Type B pancreatic cell (in vitro differentiated cells): ENCODE measurements at regions not wholly inside any gene's neighbourhood (a gene's known extent, or its start where the extent isn't known, plus 50 kb on each side); places are given as distances from the start of the nearest gene placed in this dataset.

Experiments used
- DNase-seq: peaks from one replicate; pipeline ENCODE4 v3.0.0; 2021; ENCODE audit warnings: mixed read lengths; ENCODE audit not compliant: unreplicated experiment; ENCODE audit errors: extremely low spot score
- H3K27ac Mint-ChIP-seq: 2 replicates; pipeline ENCODE4 v1.8.0; 2021; ENCODE audit warnings: mild to moderate bottlenecking, mixed read lengths
- H3K27me3 Mint-ChIP-seq: 2 replicates; pipeline ENCODE4 v1.8.0; 2021; ENCODE audit warnings: mixed read lengths
- H3K36me3 Mint-ChIP-seq: 2 replicates; pipeline ENCODE4 v1.8.0; 2021; ENCODE audit warnings: mixed read lengths
- H3K4me1 Mint-ChIP-seq: one replicate; pipeline ENCODE4 v1.8.0; 2021; ENCODE audit warnings: mixed read lengths; ENCODE audit not compliant: unreplicated experiment
- H3K4me3 Mint-ChIP-seq: 2 replicates; pipeline ENCODE4 v1.8.0; 2021; ENCODE audit warnings: mild to moderate bottlenecking, mixed read lengths
- H3K9me3 Mint-ChIP-seq: 2 replicates; pipeline ENCODE4 v1.8.0; 2021; ENCODE audit warnings: mixed read lengths
- TF ChIP-seq, protein P1 (sequence below): fragments of 200-600 bp; sonication (generic); conservative IDR thresholded peaks from 2 replicates; pipeline ENCODE4 v1.5.0; 2021; ENCODE audit warnings: antibody characterized with exemption, mild to moderate bottlenecking

DNA sequence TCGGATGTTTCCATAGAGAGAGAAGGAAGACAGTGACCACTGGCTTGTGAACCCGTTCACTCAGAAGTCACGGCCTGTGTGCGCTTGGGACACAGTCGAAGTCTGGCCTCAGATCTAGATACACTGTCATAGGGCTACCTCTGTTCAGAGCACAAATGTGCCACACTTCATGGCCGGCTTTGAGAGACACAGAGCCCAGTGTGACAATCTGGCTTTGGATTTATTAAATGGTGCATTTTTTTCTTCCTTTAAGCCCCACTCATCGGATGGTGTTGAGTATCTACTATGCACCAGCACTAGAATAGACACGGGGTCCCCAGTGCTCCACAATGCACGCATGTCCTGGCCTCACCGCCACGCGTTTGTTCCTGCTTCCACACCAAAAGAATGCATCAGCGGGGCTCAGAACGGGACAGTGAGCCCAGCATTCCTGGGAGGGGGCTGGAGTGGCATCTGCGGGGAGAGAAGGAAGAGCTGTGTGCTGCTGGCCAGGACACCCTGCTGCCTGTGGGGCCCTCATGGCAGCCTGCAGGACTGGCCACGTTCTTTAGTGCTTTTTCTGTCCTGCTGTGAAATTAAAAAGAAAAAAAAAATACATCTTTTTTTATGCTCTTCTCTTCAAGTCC lies 738.9 kb upstream of the SALL3 start:
- no peak overlapping the region for H3K4me3 Mint-ChIP-seq
- H3K36me3 Mint-ChIP-seq: peaks cover 4% of the 10 kb centered on the region
- H3K27me3 Mint-ChIP-seq: peaks cover 14% of the 10 kb centered on the region
- DNase-seq: no peak
- TF ChIP-seq, protein P1, sequence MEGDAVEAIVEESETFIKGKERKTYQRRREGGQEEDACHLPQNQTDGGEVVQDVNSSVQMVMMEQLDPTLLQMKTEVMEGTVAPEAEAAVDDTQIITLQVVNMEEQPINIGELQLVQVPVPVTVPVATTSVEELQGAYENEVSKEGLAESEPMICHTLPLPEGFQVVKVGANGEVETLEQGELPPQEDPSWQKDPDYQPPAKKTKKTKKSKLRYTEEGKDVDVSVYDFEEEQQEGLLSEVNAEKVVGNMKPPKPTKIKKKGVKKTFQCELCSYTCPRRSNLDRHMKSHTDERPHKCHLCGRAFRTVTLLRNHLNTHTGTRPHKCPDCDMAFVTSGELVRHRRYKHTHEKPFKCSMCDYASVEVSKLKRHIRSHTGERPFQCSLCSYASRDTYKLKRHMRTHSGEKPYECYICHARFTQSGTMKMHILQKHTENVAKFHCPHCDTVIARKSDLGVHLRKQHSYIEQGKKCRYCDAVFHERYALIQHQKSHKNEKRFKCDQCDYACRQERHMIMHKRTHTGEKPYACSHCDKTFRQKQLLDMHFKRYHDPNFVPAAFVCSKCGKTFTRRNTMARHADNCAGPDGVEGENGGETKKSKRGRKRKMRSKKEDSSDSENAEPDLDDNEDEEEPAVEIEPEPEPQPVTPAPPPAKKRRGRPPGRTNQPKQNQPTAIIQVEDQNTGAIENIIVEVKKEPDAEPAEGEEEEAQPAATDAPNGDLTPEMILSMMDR: no peak
- H3K9me3 Mint-ChIP-seq: no peaks in the 10 kb centered on the region
- no peak overlapping the region for H3K27ac Mint-ChIP-seq
- H3K4me1 Mint-ChIP-seq: peaks cover 21% of the 10 kb centered on the region

DNA sequence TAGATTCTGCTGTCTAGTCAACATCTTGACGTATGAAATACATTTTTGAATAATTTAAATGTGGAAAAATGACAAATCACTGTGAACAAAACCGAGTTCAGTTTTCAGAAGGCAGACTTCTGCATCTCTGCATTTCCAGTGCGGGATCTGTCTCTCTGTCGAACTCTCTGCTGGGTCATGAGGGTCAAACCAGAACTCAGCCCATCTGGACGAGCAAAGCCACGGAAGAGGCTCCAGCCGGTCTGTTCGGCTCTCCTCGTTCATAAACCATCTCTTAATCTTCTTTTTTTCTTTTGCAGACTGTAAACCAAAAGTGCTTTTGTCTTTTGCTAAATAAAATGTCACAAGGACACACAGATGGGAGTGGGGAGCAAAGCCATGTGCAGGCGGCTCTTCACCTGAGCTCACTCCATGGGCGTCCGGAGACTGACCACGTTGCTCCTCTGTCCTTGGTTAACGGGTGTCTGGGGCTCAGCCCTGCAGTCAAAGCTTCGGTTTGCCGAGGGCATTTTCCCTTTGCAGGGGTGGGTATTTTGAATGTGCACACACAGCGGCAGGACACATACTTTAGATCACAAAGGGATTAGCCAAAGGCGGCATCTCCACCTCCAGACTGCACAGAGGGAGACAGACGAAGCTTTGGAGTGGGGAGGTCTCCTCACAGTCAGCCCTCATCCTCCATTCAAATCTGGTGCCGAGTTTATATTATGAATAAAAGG lies 737.9 kb upstream of the SALL3 start:
- H3K36me3 Mint-ChIP-seq: peaks cover 4% of the 10 kb centered on the region
- H3K4me3 Mint-ChIP-seq: no peak overlapping the region
- H3K4me1 Mint-ChIP-seq: peaks cover 21% of the 10 kb centered on the region
- TF ChIP-seq, protein P1: no peak
- no peaks in the 10 kb centered on the region for H3K9me3 Mint-ChIP-seq
- H3K27me3 Mint-ChIP-seq: peaks cover 14% of the 10 kb centered on the region
- no peak for DNase-seq
- no peak overlapping the region for H3K27ac Mint-ChIP-seq

DNA sequence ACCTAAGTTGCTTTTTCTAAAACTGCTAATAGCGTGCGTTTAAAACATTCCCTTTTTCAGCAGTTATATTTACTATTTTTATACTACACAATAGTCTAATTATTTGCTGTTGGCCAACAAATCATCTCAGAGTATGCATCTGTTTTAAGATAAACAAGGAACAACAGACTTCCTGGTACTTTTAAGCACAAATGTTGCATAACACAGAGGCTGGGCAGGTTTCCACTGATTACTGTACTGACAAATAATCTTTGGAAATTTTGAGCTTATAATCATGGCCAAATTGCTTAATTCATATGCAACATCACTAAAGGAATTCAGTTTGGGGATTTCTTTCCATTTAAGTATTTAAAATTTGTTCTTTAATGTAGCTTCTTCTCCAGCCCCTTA lies 737.4 kb upstream of the SALL3 start:
- TF ChIP-seq, protein P1: no peak
- H3K4me3 Mint-ChIP-seq: no peak overlapping the region
- H3K9me3 Mint-ChIP-seq: no peaks in the 10 kb centered on the region

DNA sequence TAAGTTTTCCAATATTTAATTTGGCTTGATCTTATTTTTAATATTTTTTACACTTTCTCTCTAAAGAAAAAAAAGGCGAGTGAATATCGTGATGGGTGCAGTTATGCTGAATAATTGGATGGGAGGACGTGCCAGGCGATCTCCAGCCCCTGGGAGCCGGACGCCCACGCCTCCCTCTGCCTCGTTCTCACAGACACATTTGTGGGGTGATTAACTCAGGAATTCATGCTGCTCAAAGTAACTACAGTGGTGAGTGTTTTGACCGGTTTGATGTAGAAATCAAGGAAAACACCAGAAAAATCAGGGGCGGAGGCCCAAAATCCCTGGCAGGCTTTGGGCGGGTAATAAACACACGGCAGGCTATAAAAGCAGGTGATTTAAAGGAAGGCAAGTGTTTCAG lies 736.8 kb upstream of the SALL3 start:
- TF ChIP-seq, protein P1: no peak
- H3K27me3 Mint-ChIP-seq: peaks cover 16% of the 10 kb centered on the region
- no peaks in the 10 kb centered on the region for H3K9me3 Mint-ChIP-seq
- DNase-seq: no peak
- peaks cover 21% of the 10 kb centered on the region for H3K4me1 Mint-ChIP-seq
- no peak overlapping the region for H3K4me3 Mint-ChIP-seq
- no peak overlapping the region for H3K27ac Mint-ChIP-seq
- H3K36me3 Mint-ChIP-seq: peaks cover 4% of the 10 kb centered on the region

More for the DNA sequence above, 737.4 kb upstream of the SALL3 start:
- H3K4me1 Mint-ChIP-seq: peaks cover 21% of the 10 kb centered on the region
- DNase-seq: no peak
- H3K27me3 Mint-ChIP-seq: peaks cover 14% of the 10 kb centered on the region
- H3K36me3 Mint-ChIP-seq: peaks cover 4% of the 10 kb centered on the region
- H3K27ac Mint-ChIP-seq: no peak overlapping the region

DNA sequence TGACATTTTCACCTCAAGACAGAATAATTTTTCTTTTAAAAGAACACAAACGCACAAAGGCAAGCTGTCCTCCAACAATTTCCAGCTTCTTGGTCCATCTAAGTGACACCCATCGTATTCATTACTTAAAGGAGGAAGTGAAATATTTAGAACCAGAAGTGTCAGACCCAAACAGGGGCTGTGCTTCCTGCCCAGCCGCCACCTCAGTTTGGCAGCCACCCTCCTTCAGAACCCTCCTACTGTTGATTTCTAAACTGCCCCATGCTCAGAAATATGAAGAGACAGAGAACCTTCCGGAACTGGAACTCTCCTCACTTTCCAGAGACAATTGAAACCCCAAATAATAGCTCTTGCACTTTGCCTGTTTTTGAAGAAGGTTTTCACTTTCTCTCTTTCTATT lies 734.8 kb upstream of the SALL3 start:
- Mint-ChIP-seq H3K4me1 (peaks cover 16% of the 10 kb centered on the region), H3K4me3 (no peak overlapping the region), H3K9me3 (no peaks in the 10 kb centered on the region)

More for the DNA sequence above, 734.8 kb upstream of the SALL3 start:
- H3K27ac Mint-ChIP-seq: no peak overlapping the region
- no peaks in the 10 kb centered on the region for H3K36me3 Mint-ChIP-seq
- peaks cover 17% of the 10 kb centered on the region for H3K27me3 Mint-ChIP-seq
- TF ChIP-seq, protein P1: no peak
- no peak for DNase-seq
